Astrocyte (in vitro differentiated cells and primary cell): ENCODE measurements at regions not wholly inside any gene's neighbourhood (a gene's known extent, or its start where the extent isn't known, plus 50 kb on each side); places are given as distances from the start of the nearest gene placed in this dataset.

Experiments used
- CTCF ChIP-seq: IDR thresholded peaks from 2 replicates; pipeline ENCODE4 v1.5.1; 2011; ENCODE audit warnings: low read depth, mild to moderate bottlenecking, inconsistent platforms, low read length, moderate library complexity; ENCODE audit not compliant: insufficient read depth
- EZH2 ChIP-seq: IDR thresholded peaks from 2 replicates; pipeline ENCODE4 v1.6.1; 2012; ENCODE audit warnings: mild to moderate bottlenecking, low read length, inconsistent platforms; ENCODE audit not compliant: insufficient read depth

GRCh38 chr5:56588131-56588487 lies 227.2 kb upstream of the MAP3K1 start:
- no peak for TF ChIP-seq CTCF
- TF ChIP-seq EZH2: no peak
